ENCODE measurements at regions not wholly inside any gene's neighbourhood (a gene's known extent, or its start where the extent isn't known, plus 50 kb on each side); places are given as distances from the start of the nearest gene placed in this dataset.

GRCh38 chr3:181066143-181067087 is 76.9 kb upstream of the DNAJC19 start:
- Mint-ChIP-seq H3K27me3 (peaks cover 1% of the 10 kb centered on the region), H3K27ac (no peak overlapping the region), H3K36me3 (no peaks in the 10 kb centered on the region), H3K4me3 (no peak overlapping the region), H3K9me3 (peaks cover 0 to 2% (median under 1%) of the 10 kb centered on the region in 3 donors), H3K4me1 (peaks cover 0 to 1% (median 0%) of the 10 kb centered on the region in 3 donors)

GRCh38 chr3:181056136-181056732 is 66.7 kb upstream of the DNAJC19 start:
- Mint-ChIP-seq H3K9me3 (no peaks in the 10 kb centered on the region), H3K4me3 (no peak overlapping the region), H3K4me1 (peaks cover 0 to 2% (median 0%) of the 10 kb centered on the region in 3 donors), H3K27me3 (peaks cover 2% of the 10 kb centered on the region), H3K36me3 (peaks cover 1% of the 10 kb centered on the region), H3K27ac (no peak overlapping the region)

- peaks cover 1% of the 10 kb centered on the region for H3K36me3 Mint-ChIP-seq
- no peak overlapping the region for H3K4me3 Mint-ChIP-seq
- H3K27ac Mint-ChIP-seq = no peak overlapping the region
- peaks cover 0 to 2% (median 0%) of the 10 kb centered on the region in 3 donors for H3K4me1 Mint-ChIP-seq
- H3K27me3 Mint-ChIP-seq = no peaks in the 10 kb centered on the region
- H3K9me3 Mint-ChIP-seq = no peaks in the 10 kb centered on the region
These were observed 65.0 kb upstream of the DNAJC19 start for GRCh38 chr3:181054538-181054937.

- no peak overlapping the region for H3K27ac Mint-ChIP-seq
- H3K27me3 Mint-ChIP-seq = no peaks in the 10 kb centered on the region
These were observed 62.7 kb upstream of the DNAJC19 start for GRCh38 chr3:181052256-181052655.

GRCh38 chr3:181050738-181051137 is 61.2 kb upstream of the DNAJC19 start:
- H3K4me1 Mint-ChIP-seq = peaks cover 0 to 2% (median 0%) of the 10 kb centered on the region in 3 donors
- no peaks in the 10 kb centered on the region for H3K27me3 Mint-ChIP-seq
- peaks cover 2 to 5% (median 3%) of the 10 kb centered on the region in 3 donors for H3K9me3 Mint-ChIP-seq
- no peak overlapping the region for H3K4me3 Mint-ChIP-seq
- H3K36me3 Mint-ChIP-seq = no peaks in the 10 kb centered on the region
- H3K27ac Mint-ChIP-seq = no peak overlapping the region

More at GRCh38 chr3:181052256-181052655, 62.7 kb upstream of the DNAJC19 start:
- Mint-ChIP-seq H3K4me1 (peaks cover 0 to 2% (median 0%) of the 10 kb centered on the region in 3 donors), H3K36me3 (peaks cover 1% of the 10 kb centered on the region), H3K4me3 (no peak overlapping the region), H3K9me3 (peaks cover 0 to under 1% (median 0%) of the 10 kb centered on the region in 3 donors)

- Mint-ChIP-seq H3K27me3 (peaks cover 2% of the 10 kb centered on the region), H3K27ac (no peak overlapping the region), H3K4me3 (no peak overlapping the region), H3K4me1 (no peaks in the 10 kb centered on the region), H3K36me3 (no peaks in the 10 kb centered on the region), H3K9me3 (peaks cover 0 to 11% (median 6%) of the 10 kb centered on the region in 3 donors)
These were observed 50.5 kb upstream of the DNAJC19 start for GRCh38 chr3:181040030-181040429.
